G401 (cell line): ENCODE measurements at regions not wholly inside any gene's neighbourhood (a gene's known extent, or its start where the extent isn't known, plus 50 kb on each side); places are given as distances from the start of the nearest gene placed in this dataset.

Experiments
- DNase-seq: peaks from one replicate; pipeline ENCODE4 v3.0.0-alpha.2; 2015; ENCODE audit warnings: low spot score
- in situ Hi-C: cut with HindIII; loops from 2 replicates; pipeline ENCODE4 v1.10.0; 2016; ENCODE audit warnings: low sequenced_read_pairs, mixed read lengths

DNA sequence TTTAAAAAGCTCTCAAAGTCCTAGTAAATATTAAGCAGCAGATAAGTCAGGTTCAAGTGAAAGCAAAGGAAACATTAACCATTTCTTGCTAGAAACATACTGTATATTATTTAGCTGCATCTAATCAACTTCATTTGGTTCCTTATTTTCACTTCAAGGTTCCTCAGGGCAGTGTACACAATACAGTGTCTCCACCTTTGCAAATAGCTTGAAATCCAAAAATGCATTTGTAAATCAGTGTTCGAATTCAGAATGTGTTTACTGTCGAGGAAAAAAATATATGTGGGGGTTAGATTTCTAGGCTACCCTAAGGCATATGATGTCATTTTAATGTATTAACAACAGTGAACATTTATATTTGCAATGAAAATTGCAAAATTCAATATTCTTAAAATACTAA, 436.0 kb downstream of the CETN3 start:
- in situ Hi-C loops, result no loop called here
- no peak for DNase-seq

DNA sequence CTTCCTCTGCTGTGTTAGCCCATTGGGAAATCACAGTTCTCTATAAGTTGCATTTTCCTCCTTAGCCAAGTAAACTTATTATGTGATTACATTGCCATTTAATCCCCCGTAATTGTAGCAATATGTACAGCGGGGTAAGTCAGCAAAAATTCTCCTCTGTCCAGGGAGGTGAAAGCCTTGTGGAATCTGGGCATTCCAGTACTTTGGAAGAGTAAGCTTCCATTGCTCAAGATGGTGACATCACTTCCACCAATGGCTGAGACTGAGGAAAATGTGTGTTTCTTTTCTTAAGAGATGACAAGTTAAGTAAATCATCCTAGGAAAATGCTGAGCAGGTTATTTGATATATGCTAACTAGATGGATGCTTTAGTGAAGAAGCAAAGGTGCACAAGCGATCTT, 436.7 kb downstream of the CETN3 start:
- in situ Hi-C loops, result no loop called here
- DNase-seq, result no peak

DNA sequence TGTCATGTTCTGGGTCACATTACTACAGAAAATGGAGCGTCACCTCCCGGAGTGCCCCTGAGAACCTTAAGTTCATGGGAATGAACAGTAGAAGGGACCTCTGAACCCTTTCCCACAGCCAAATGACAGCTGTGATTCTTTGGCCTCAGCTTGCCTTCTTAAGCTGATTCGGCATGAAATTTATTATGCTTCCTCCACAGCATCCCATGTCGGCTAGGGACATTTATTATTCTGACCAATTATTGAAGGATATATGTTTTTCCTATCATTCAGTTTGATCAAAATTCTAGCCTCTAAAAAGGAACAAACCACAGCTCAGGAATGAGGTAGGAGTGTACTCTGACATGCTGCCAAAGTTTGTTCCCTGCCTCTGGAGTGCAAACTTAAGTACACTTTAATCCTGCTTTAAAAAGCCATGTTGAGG, 440.6 kb downstream of the CETN3 start:
- no peak for DNase-seq
- in situ Hi-C loops, result no loop called here

DNA sequence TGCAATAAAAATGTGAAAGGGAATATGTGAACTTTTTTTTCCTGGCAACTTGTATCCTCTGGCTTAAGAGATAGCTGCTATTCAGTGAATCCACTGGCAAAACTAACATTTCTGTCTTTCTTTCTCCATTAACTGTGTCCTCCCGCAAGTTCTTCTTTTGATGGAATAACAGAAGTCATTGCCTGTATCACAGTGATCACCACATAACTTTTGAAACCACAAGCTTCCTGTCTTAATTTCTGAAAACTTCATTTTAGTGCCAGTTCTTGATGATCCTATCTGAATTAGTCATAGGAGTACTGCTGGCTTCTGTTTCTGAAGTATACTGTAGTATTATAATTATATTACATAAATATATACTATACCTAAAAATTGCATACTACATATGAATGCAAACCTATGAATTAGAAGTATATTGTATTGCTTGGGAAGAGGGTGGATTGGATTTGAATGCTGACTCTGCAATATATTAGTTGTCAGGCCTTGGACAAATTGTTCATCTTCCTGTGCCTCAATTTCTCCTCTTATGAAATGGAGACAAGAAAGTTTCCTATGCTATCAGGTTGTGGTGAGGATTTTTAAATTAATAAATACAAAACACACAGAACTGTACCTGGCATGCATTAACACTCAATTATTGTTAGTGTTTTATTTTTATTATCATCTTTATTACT, 441.6 kb downstream of the CETN3 start:
- no peak for DNase-seq
- in situ Hi-C loops, result no loop called here

DNA sequence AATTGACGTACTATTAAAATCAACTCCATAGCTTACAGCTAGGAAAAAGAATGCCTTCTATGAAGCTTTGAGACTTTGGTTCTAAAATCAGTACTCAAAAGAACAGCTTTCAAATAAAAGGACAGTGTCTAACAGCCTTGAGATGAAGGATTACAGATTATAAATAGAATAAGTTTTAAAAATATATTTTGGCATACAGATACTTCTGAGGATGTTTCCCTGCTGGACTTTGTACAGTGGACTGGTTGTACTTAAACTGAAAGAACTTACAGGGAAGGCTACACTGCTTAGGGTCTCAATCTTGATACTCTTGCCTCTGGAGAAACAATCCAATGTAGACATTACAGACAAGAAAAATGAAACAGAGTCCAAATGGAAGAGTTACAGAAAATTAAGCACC, 452.7 kb downstream of the CETN3 start:
- DNase-seq, result no peak
- in situ Hi-C loops, result no loop called here

DNA sequence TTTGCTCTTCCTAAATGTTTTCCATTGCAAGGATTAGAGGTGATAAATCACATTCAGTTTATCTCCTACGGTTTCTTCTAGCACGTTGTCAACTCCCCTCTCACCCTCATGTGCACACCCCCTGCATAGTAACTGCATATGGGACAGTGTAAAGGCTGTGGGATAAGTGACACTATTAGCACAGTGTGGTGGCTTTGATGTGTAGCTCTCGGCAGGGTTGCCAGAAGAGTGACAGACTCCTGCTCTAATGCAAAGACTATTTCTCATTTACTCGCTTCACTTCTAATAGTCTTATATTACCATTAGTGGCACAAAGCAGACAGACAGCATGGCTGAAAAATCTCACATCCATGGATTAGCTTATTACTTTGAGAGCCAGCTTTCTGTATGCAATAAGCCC, 454.6 kb downstream of the CETN3 start:
- in situ Hi-C loops, result no loop called here
- no peak for DNase-seq

DNA sequence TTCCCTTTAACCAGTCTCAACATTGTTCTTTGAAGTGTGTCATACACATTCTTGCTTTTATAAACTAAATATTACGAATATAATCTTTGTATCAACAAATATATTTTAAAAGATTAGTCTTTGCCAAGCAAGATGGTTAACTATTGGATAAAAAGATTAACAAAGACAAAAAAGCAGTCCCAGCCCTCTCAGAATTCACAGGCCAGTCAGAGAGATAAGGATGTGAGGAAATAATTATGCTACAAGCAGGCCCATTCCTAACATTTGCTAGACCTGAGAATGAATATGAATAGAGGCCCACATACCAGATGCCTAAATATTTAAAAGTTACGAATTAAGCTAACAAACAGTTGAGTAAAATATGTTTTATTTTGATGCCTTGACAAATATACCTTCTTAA, 457.7 kb downstream of the CETN3 start:
- DNase-seq, result no peak
- in situ Hi-C loops, result no loop called here

DNA sequence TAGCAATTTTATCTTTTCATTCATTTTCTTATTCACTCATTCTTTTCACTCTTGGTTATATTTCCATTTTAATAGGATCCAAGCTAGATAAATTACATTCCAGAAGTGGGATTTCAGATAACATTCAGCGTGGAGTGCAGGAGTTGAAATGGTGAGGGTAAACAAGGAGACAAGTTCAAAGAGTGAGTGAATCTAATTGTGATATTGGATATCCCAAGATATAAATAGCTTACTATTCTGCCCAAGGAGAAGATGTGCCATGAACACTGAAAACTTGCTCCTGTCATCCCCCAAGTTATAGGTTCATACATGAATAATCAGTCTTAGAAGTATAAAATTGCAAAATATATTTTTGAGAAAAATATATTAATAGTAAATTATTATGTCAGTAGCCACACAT, 459.3 kb downstream of the CETN3 start:
- no peak for DNase-seq
- in situ Hi-C loops, result no loop called here

DNA sequence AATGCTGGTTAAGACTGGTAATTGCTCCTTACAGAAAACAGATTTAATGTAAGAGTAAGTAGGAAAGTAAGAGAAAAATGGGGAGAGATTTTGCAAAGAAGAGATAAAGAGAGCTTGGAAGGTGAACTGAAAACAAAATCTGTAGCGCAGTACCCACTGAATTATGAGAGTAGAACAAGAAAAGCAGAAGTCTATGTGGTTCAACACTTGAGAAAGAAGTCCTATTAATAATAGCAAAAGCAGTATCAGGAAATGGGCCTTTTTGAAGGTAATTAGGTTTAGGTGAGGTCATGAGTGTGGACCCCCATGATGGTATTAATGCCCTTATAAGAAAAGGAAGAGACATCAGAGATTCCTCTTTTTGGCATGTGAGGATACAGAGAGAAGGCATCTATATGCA, 460.6 kb downstream of the CETN3 start:
- DNase-seq, result no peak
- in situ Hi-C loops, result no loop called here

DNA sequence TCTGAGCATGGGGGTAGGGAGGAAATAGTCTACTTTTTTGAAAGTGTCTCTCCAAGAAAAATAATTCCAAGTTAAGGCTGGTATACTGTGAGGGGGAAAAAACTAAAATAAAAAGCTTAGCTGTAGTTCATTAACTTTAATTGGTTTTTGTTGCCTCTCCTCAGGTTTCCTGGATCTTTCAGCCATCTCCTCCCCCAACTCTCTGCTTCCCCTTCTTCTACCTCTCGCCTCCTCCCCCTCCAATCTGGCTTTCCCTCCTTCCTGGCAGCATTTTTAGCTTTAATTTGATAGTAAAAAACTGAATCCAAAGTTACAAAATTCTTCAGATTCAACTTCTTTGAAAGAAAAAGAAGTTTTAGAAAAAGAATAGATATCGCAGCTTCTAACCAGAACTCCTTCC, 462.6 kb downstream of the CETN3 start:
- DNase-seq, result no peak
- in situ Hi-C loops, result no loop called here

DNA sequence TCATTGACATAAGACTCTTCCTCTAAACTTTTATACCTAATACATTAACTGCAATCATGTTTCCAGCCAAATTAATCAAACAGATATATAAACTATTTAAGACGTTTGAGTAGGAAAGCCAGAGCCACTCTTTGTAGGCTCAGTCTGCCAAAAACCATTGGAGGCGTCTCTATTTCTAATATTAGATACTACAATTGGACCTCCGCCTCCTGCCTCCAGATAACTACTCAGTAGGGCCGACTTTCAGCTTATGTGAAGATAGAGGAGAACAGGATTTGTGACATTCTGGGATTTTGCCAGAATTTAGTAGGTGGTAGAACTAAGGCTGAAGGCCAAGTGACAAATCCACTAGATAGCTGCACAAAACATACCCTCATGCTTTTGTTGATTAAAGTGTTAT, 463.0 kb downstream of the CETN3 start:
- in situ Hi-C loops, result no loop called here
- no peak for DNase-seq

DNA sequence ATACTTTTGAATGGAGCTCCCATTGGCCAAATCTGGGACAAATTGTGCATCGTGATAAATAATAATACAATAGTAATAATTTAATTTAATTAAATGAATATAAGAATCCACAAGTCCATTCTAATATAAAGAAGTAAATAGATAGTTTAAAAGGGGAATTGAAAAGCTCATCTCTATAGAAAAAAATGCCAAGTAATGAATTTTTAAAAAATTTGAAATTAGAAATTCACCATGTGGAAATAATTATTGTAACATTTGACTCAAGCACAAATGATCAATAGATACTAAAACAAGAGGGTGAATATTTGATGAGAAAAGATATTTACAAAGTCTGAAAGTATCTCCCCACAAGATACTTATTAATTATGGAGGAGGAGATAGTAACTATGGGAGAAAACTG, 467.4 kb downstream of the CETN3 start:
- in situ Hi-C loops, result no loop called here
- DNase-seq, result no peak

DNA sequence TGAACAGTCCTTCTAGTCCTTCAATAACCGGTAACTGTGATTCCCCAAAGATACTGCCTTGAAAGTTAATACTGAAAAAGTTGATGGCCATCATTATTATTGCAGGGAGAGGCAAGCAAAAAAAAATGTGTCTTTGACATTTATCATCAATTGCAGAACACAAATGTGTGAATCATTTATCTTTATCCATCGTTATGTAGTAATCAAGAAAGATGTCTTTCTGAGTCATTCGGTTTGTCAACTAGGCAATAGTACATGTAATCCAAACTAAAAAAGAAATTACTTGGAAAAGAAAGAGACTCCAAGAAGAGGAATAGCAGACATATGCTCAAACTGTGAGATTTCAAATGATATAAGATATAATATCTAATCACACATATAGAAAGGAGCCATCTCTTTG, 473.0 kb downstream of the CETN3 start:
- in situ Hi-C loops, result no loop called here

DNA sequence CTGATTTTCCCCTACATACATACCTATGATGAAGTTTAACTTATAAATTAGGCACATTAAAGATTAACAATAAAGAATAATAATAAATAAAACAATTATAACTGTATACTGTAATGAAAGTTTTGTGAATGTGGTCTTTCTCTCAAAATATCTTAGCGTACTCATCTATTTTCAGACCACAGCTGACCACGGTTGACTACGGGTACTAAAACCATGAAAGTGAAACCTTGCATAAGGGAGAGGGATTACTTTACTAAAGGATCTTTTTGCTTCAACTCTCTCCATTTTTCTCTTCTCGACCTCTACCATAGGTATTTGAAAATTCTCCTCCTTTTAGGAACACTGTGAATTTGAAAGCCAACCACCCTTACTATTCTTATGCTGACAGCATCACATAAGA, 475.5 kb downstream of the CETN3 start:
- no peak for DNase-seq
- in situ Hi-C loops, result no loop called here

More for the DNA sequence above, 473.0 kb downstream of the CETN3 start:
- no peak for DNase-seq

DNA sequence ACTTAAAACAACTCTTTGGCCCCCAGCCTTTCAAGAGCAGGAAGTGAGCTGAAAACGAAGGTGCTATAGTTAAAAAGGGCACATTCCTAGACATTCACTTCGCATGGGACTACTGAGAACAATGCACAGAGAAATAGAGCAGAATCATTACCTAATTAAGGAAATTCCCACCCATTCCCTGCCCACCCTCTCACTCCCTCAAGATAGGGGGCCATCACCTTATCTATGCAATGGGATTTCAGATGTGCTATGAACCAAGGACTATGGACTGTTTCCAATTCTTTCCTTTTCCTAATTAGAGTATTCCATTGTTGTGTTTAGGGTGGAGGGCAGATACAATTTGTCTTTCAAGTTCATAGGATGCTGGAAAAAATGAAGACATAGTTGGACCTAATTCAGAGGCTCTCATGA, 476.8 kb downstream of the CETN3 start:
- in situ Hi-C loops, result no loop called here
- DNase-seq, result no peak

DNA sequence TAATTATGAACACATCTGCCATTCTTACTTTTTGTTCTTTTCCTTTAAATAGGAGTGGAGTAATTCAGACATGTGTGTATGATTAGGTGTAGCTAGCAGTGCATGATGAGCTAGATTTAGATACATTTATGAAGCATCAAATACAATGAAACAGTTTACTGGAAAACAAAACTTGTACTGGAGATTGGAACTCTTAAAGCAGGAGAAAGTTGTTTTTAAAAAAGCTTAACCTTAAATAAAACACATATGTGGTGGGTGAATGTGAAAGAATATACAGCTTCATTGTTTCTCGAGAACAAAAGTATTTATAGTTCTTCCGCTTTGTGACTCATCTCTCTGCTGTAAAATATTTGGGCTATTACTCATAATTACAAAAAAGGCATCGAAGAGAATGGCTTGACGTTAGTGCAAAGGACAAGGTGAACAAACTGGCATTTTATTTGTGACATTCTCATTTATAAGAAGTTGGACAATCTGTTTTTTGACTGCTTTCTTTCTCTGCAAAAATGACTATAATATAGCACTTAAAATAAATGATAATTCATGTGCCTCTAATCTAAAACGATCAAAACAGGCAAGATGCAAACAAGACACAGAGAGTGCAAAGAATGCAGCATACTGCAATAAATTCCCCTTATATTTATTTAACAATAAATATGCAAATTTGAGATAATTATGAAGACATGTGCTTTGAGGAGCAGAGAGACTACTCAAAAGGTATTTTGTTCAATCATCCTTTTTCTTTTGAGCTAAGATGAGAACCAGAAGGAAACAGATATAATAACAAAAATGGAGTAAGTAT, 478.8 kb downstream of the CETN3 start:
- DNase-seq, result no peak
- in situ Hi-C loops, result no loop called here

DNA sequence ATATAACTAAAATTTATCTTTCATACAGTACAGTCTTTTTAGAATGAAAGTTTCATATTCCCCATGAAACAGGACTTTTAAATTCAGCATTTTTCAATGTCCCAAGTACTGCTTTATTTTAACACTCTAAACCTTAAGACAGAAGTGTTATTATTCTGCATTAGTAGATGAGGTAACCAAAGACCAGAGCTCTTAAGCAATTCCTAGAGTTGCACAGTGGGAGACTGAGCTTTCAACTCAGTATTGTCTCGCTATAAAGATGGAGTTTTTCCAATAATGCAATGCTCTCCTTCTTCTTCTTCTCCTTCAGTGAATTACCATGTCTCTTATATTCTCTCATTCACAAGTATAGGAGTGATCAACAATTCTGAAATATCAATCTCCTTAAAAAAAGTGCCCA, 479.7 kb downstream of the CETN3 start:
- in situ Hi-C loops, result no loop called here
- no peak for DNase-seq

DNA sequence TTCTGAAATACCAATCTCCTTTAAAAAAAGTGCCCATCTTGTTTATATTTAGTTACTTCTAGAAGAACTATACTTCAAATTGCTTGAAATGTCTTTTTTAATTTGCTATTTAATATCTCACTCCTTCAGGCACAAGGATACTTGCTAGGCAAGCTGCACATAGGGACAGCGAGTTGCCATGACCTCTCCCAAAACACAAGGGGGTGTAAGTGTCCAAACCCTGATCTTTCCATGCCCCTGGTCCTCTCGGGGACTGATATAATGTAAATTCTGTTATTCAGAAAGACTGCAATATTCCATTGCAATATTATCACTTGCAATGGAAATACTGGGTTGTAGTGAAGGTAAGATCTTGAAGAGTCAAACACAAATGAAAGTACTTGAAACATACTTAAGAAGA, 480.4 kb downstream of the CETN3 start:
- DNase-seq, result no peak
- in situ Hi-C loops, result no loop called here

DNA sequence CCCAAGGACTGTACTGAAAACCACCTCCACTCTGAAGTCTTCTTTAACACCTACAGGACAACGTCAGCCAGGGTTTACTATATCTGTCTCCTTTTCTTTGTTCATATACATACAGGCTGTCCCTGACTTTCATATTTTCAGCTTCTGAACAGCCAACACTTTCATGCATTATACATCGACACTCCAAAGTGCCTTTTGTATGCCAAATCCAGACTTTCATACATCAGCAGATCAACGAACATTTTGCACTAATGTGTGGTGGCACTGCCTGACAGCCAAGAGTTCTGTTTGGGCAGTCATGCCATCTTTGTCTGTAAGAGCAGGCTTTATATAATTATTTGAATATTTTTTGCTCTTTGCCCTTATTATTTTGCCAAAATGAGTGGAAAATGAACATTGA, 487.4 kb downstream of the CETN3 start:
- in situ Hi-C loops, result no loop called here
- DNase-seq, result no peak

DNA sequence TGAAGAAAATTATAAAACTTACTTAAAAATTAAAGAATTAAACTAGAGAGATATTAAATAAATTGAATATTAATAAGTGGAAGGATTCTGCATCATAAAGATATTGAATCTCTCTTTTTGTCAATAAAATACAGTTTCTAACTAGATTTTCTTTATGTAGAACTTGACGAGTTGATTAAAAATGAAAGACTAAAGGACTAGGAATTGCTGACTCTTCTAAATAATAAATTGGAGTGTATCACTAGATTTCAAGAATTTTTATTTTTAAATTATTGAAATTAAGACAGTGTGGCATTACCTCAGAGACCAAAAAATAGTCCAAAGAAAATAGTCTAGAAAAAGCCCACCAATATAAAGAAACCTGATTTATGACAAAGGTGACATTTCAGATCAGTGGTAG, 492.4 kb downstream of the CETN3 start:
- no peak for DNase-seq
- in situ Hi-C loops, result no loop called here

DNA sequence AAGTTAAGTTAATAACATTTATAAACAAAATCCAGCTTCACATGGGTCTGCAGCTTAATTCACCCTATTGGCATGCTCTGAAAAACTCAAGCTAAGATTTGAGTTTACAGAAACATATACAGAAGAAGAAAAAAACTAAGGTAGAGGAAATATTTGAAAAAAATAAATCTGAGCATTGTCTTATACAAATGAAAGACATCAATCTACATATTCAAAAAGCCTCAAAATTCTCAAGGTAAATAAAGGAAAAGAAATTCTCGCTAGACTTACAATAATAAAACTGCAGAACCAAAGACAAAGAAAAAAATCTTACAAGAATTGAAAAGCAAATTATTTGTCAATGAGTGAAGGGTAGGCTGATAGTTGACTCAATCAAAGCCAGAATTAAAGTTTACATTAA, 493.4 kb downstream of the CETN3 start:
- no peak for DNase-seq
- in situ Hi-C loops, result no loop called here
